GM11168 (cell line): ENCODE measurements at regions not wholly inside any gene's neighbourhood (a gene's known extent, or its start where the extent isn't known, plus 50 kb on each side); places are given as distances from the start of the nearest gene placed in this dataset.
"Not testable (repeated sequence)": the region's sequence is repeated elsewhere in the genome, so short reads cannot be mapped to it uniquely, and the experiment has no call there.

Experiments
- in situ Hi-C: fragments of 300-500 bp; cut with MboI; formaldehyde crosslinking; loops from one replicate; pipeline ENCODE4 v1.12.0; 2022; ENCODE audit warnings: low sequenced_read_pairs; ENCODE audit not compliant: unreplicated experiment

GRCh38 chr13:50421473-50422130 lies 406.4 kb downstream of the KCNRG start:
- in situ Hi-C loops, result no loop called here

GRCh38 chr13:50422181-50423148 lies 407.2 kb downstream of the KCNRG start:
- in situ Hi-C loops, result no loop called here

GRCh38 chr13:50424993-50425392 lies 409.7 kb downstream of the KCNRG start:
- in situ Hi-C loops, result no loop called here

- in situ Hi-C loops, result no loop called here
These were observed 410.5 kb downstream of the KCNRG start for GRCh38 chr13:50425772-50426171.

- in situ Hi-C loops, result no loop called here
These were observed 411.7 kb downstream of the KCNRG start for GRCh38 chr13:50426927-50427326.

GRCh38 chr13:50427511-50427910 lies 412.3 kb downstream of the KCNRG start:
- in situ Hi-C loops, result not testable (repeated sequence)

GRCh38 chr13:50428183-50428877 lies 413.1 kb downstream of the KCNRG start:
- in situ Hi-C loops, result no loop called here

GRCh38 chr13:50435011-50435410 lies 408.5 kb downstream of the DLEU7 start:
- in situ Hi-C loops, result no loop called here

GRCh38 chr13:50437252-50437651 lies 406.2 kb downstream of the DLEU7 start:
- in situ Hi-C loops, result no loop called here

GRCh38 chr13:50438351-50438750 lies 405.1 kb downstream of the DLEU7 start:
- in situ Hi-C loops, result no loop called here

- in situ Hi-C loops, result no loop called here
These were observed 402.4 kb downstream of the DLEU7 start for GRCh38 chr13:50441130-50441529.

GRCh38 chr13:50444726-50445125 lies 398.8 kb downstream of the DLEU7 start:
- in situ Hi-C loops, result no loop called here

- in situ Hi-C loops, result no loop called here
These were observed 396.9 kb downstream of the DLEU7 start for GRCh38 chr13:50446611-50447010.

- in situ Hi-C loops, result no loop called here
These were observed 394.9 kb downstream of the DLEU7 start for GRCh38 chr13:50448535-50448998.

- in situ Hi-C loops, result no loop called here
These were observed 394.0 kb downstream of the DLEU7 start for GRCh38 chr13:50449465-50449864.

- in situ Hi-C loops, result no loop called here
These were observed 393.2 kb downstream of the DLEU7 start for GRCh38 chr13:50450279-50450678.

- in situ Hi-C loops, result no loop called here
These were observed 391.9 kb downstream of the DLEU7 start for GRCh38 chr13:50451609-50452008.

GRCh38 chr13:50452028-50452427 lies 391.5 kb downstream of the DLEU7 start:
- in situ Hi-C loops, result no loop called here

GRCh38 chr13:50452756-50453155 lies 390.7 kb downstream of the DLEU7 start:
- in situ Hi-C loops, result no loop called here

- in situ Hi-C loops, result no loop called here
These were observed 390.3 kb downstream of the DLEU7 start for GRCh38 chr13:50453188-50453587.

GRCh38 chr13:50456111-50456510 lies 387.4 kb downstream of the DLEU7 start:
- in situ Hi-C loops, result no loop called here
